PC-9 (cell line): ENCODE measurements at regions not wholly inside any gene's neighbourhood (a gene's known extent, or its start where the extent isn't known, plus 50 kb on each side); places are given as distances from the start of the nearest gene placed in this dataset.

Experiments used
- EZH2 ChIP-seq: fragments of 200-600 bp; sonication (generic); IDR thresholded peaks from 2 replicates; pipeline ENCODE4 v1.8.0; 2017; ENCODE audit warnings: antibody characterized with exemption, low read depth
- TF ChIP-seq, protein P1 (sequence below): fragments of 200-600 bp; sonication (generic); conservative IDR thresholded peaks from 2 replicates; pipeline ENCODE4 v1.6.1; 2017; ENCODE audit warnings: mixed run types, antibody characterized with exemption, mild to moderate bottlenecking, moderate library complexity

DNA sequence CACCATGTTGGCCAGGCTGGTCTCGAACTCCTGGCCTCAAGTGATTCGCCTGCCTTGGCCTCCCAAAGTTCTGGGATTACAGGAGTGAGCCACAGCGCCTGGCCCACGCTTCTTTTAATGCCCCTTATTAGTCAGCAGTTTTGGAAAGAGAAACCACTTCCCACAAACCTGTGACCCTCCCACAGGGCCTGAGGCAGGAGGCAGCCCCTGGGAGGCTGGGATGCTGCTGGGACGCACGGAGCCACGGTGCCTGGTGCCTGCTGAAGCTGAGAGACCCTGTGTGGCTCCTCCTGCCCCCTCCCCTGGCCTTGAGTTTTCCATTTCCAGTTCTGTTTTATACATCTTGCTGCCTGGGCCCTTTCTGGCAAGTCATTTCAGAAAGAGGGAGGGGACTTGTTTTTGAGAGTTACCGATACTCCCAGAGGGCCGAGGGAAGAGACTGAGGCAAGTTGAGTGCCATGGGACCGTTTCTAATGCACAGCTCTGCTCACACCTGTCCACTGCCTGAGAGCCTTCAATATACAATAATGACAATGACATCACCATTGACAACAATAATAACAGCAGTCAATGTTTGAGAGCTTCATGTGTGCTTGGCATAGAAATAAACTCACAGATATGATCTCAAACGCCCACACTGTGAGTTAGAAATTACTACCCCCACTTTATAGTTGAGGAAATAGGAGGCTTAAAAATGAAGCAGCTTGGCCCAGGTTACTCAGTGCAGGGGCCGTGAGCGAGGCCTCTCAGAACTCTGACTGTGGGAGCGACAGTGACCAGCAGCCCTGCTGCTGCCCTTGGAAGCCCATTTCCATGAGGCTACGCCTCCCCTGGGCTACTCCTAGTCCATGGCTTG lies 78.1 kb upstream of the YWHAQ start:
- no peak for TF ChIP-seq EZH2
- TF ChIP-seq, protein P1, sequence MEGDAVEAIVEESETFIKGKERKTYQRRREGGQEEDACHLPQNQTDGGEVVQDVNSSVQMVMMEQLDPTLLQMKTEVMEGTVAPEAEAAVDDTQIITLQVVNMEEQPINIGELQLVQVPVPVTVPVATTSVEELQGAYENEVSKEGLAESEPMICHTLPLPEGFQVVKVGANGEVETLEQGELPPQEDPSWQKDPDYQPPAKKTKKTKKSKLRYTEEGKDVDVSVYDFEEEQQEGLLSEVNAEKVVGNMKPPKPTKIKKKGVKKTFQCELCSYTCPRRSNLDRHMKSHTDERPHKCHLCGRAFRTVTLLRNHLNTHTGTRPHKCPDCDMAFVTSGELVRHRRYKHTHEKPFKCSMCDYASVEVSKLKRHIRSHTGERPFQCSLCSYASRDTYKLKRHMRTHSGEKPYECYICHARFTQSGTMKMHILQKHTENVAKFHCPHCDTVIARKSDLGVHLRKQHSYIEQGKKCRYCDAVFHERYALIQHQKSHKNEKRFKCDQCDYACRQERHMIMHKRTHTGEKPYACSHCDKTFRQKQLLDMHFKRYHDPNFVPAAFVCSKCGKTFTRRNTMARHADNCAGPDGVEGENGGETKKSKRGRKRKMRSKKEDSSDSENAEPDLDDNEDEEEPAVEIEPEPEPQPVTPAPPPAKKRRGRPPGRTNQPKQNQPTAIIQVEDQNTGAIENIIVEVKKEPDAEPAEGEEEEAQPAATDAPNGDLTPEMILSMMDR, result no peak
